Liver (tissue), 8 donors: ENCODE measurements at regions not wholly inside any gene's neighbourhood (a gene's known extent, or its start where the extent isn't known, plus 50 kb on each side); places are given as distances from the start of the nearest gene placed in this dataset.

Experiments
- DNase-seq: peaks from one replicate; pipeline ENCODE4 v3.0.0-alpha.2; 2017; ENCODE audit warnings: low spot score
- H3K27ac ChIP-seq, 2 donors: one replicate each; pipeline ENCODE4 v1.7.0; 2013; ENCODE audit warnings: inconsistent platforms in 2 of 2, low read length in 2 of 2, control low read depth in 1 of 2, low read depth in 1 of 2, mild to moderate bottlenecking in 1 of 2
- H3K27me3 ChIP-seq, 4 donors: one replicate each; pipeline versions ENCODE4 v1.6.1 to v1.7.0; 2013; ENCODE audit warnings: low read length in 3 of 4, inconsistent platforms in 1 of 4, mild to moderate bottlenecking in 1 of 4, moderate library complexity in 1 of 4; ENCODE audit not compliant: control insufficient read depth in 4 of 4, insufficient read depth in 4 of 4
- H3K36me3 ChIP-seq, 4 donors: one replicate each; pipeline versions ENCODE4 v1.6.1 to v1.7.0; 2013; ENCODE audit warnings: low read length in 3 of 4, mild to moderate bottlenecking in 3 of 4, low read depth in 1 of 4, moderate library complexity in 1 of 4; ENCODE audit not compliant: control insufficient read depth in 4 of 4, insufficient read depth in 3 of 4
- H3K4me1 ChIP-seq, 4 donors: one replicate each; pipeline versions ENCODE4 v1.6.1 to v1.7.0; 2013; ENCODE audit warnings: low read length in 3 of 4, mild to moderate bottlenecking in 3 of 4, moderate library complexity in 1 of 4; ENCODE audit not compliant: control insufficient read depth in 4 of 4, insufficient read depth in 4 of 4
- H3K4me3 ChIP-seq, 3 donors: one replicate each; pipeline versions ENCODE4 v1.6.1 to v1.7.0; 2013; ENCODE audit warnings: low read length in 3 of 3, control low read depth in 1 of 3, low read depth in 1 of 3, mild to moderate bottlenecking in 1 of 3
- H3K9ac ChIP-seq, 2 donors: one replicate each; pipeline ENCODE4 v1.7.0; 2013; ENCODE audit warnings: low read length in 2 of 2, mild to moderate bottlenecking in 2 of 2, moderate library complexity in 2 of 2, control low read depth in 1 of 2, low read depth in 1 of 2
- H3K9me3 ChIP-seq, 4 donors: one replicate each; pipeline versions ENCODE4 v1.6.1 to v1.7.0; 2013; ENCODE audit warnings: low read length in 3 of 4; ENCODE audit not compliant: control insufficient read depth in 4 of 4
- EGR1 ChIP-seq, 2 donors: IDR thresholded peaks; 2 replicates each; pipeline ENCODE4 v1.6.1; 2016 to 2018; ENCODE audit warnings: antibody characterized with exemption in 2 of 2, low read depth in 2 of 2
- FOXA1 ChIP-seq: IDR thresholded peaks from 2 replicates; pipeline ENCODE4 v1.6.1; 2016; ENCODE audit warnings: antibody characterized with exemption
- FOXA2 ChIP-seq: IDR thresholded peaks from 2 replicates; pipeline ENCODE4 v1.6.1; 2016; ENCODE audit warnings: antibody characterized with exemption
- GABPA ChIP-seq, 2 donors: IDR thresholded peaks in 1 of 2; conservative IDR thresholded peaks in 1 of 2; 2 replicates each; pipeline ENCODE4 v1.6.1; 2016; ENCODE audit warnings: antibody characterized with exemption in 2 of 2, mild to moderate bottlenecking in 1 of 2, moderate library complexity in 1 of 2
- HNF4A ChIP-seq, 2 donors: conservative IDR thresholded peaks; 2 replicates each; pipeline ENCODE4 v1.6.1; 2016; ENCODE audit warnings: antibody characterized with exemption in 2 of 2, mild to moderate bottlenecking in 2 of 2
- HNF4G ChIP-seq: IDR thresholded peaks from 2 replicates; pipeline ENCODE4 v1.6.1; 2016; ENCODE audit warnings: antibody characterized with exemption
- JUND ChIP-seq, 2 donors: IDR thresholded peaks; 2 replicates each; pipeline ENCODE4 v1.6.1; 2016; ENCODE audit warnings: antibody characterized with exemption in 2 of 2
- NR2F2 ChIP-seq: IDR thresholded peaks from 2 replicates; pipeline ENCODE4 v1.6.1; 2016; ENCODE audit warnings: antibody characterized with exemption
- RXRA ChIP-seq, 2 donors: IDR thresholded peaks; 2 replicates each; pipeline ENCODE4 v1.6.1; 2017 to 2018; ENCODE audit warnings: antibody characterized with exemption in 2 of 2, mild to moderate bottlenecking in 1 of 2
- SP1 ChIP-seq: IDR thresholded peaks from 2 replicates; pipeline ENCODE4 v1.6.1; 2018; ENCODE audit warnings: antibody characterized with exemption, mild to moderate bottlenecking
- TAF1 ChIP-seq: conservative IDR thresholded peaks from 2 replicates; pipeline ENCODE4 v1.6.1; 2016; ENCODE audit warnings: antibody characterized with exemption, mild to moderate bottlenecking
- YY1 ChIP-seq: IDR thresholded peaks from 2 replicates; pipeline ENCODE4 v1.6.1; 2016; ENCODE audit warnings: antibody characterized with exemption, mild to moderate bottlenecking
- WGBS: extraction: QIAGEN DNeasy Blood & Tissue Kit; methylation state at CpG from one replicate; pipeline ENCODE4 v1.1.7; 2013; 5-methylcytosine and 5-hydroxymethylcytosine counted together
- TF ChIP-seq, protein P1 (sequence below): IDR thresholded peaks from 2 replicates; pipeline ENCODE4 v1.6.1; 2016; ENCODE audit warnings: antibody characterized with exemption, mild to moderate bottlenecking
- TF ChIP-seq, protein P2 (sequence below): IDR thresholded peaks from 2 replicates; pipeline ENCODE4 v1.6.1; 2016; ENCODE audit warnings: antibody characterized with exemption
- TF ChIP-seq, protein P3 (sequence below): fragments of 150-350 bp; IDR thresholded peaks from 2 replicates; pipeline ENCODE4 v1.5.1; 2017; ENCODE audit warnings: improper control_type of control experiment, low read depth, low read length; ENCODE audit not compliant: missing input control
- TF ChIP-seq, protein P4 (sequence below): IDR thresholded peaks from 2 replicates; pipeline ENCODE4 v1.6.1; 2016; ENCODE audit warnings: antibody characterized with exemption
- donor health status: healthy.
- donor health status: healthy.
- donor health status: healthy.
- donor health status: healthy.
- donor health status: healthy.

DNA sequence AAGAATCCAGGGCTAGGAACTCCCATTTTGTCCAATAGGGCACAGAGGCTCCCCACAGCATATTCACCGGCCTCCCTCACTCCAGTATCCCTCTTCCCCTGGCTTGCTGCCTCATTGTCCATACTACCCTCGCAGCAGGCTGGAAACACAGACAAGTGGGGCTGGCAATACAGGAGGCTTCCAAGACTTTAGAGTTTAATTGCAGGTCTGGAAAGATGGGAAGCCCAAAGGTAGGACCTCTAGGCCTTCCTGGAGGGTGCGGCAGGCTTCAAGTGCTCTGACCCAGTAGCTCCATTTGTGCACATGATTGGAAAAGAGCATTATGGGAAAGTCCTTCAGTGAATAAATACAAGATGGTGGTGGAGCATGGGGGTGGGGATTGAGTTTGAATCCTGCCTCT, 166.7 kb downstream of the EVX1 start:
- H3K27ac ChIP-seq = no peak overlapping the region
- no peaks in the 10 kb centered on the region for H3K36me3 ChIP-seq
- H3K4me3 ChIP-seq = no peak overlapping the region
- TF ChIP-seq JUND (IDR thresholded peaks at IDR 0.05) (no peak), EGR1 (IDR thresholded peaks at IDR 0.05; ENCODE audit: low read depth in 2 of 2) (no peak), HNF4G (no peak), SP1 (no peak), NR2F2 (no peak), FOXA1 (no peak), HNF4A (conservative IDR thresholded peaks at IDR 0.05) (no peak), FOXA2 (no peak)
- TF ChIP-seq, protein P1, sequence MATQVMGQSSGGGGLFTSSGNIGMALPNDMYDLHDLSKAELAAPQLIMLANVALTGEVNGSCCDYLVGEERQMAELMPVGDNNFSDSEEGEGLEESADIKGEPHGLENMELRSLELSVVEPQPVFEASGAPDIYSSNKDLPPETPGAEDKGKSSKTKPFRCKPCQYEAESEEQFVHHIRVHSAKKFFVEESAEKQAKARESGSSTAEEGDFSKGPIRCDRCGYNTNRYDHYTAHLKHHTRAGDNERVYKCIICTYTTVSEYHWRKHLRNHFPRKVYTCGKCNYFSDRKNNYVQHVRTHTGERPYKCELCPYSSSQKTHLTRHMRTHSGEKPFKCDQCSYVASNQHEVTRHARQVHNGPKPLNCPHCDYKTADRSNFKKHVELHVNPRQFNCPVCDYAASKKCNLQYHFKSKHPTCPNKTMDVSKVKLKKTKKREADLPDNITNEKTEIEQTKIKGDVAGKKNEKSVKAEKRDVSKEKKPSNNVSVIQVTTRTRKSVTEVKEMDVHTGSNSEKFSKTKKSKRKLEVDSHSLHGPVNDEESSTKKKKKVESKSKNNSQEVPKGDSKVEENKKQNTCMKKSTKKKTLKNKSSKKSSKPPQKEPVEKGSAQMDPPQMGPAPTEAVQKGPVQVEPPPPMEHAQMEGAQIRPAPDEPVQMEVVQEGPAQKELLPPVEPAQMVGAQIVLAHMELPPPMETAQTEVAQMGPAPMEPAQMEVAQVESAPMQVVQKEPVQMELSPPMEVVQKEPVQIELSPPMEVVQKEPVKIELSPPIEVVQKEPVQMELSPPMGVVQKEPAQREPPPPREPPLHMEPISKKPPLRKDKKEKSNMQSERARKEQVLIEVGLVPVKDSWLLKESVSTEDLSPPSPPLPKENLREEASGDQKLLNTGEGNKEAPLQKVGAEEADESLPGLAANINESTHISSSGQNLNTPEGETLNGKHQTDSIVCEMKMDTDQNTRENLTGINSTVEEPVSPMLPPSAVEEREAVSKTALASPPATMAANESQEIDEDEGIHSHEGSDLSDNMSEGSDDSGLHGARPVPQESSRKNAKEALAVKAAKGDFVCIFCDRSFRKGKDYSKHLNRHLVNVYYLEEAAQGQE = no peak
- TF ChIP-seq, protein P2, sequence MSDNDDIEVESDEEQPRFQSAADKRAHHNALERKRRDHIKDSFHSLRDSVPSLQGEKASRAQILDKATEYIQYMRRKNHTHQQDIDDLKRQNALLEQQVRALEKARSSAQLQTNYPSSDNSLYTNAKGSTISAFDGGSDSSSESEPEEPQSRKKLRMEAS = no peak
- WGBS = 97% methylated on average over 3 of the region's 3 CpGs
- no peaks in the 10 kb centered on the region for H3K27me3 ChIP-seq
- no peaks in the 10 kb centered on the region for H3K9me3 ChIP-seq
- no peak for DNase-seq
- no peaks in the 10 kb centered on the region for H3K4me1 ChIP-seq
- H3K9ac ChIP-seq = no peak overlapping the region

DNA sequence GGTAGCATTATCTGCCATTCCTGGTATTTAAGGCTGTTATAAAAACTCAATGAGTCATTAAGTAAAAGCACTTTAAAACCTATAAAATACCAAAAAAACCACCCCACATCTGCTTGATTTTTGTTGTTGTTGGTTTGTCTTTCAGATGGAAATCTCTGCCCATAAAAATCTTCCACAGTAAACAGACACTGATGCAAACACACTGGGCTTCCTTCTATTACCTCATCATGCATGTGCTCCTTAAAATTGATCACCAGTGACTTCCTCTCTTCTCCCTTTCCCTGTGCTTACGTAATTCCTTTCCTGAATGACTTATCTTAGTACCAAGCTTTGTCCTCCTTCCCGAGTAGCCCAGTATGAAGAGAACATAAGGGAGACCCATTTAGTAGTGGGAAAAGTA, 167.2 kb downstream of the EVX1 start:
- Histone ChIP-seq H3K4me3 (no peak overlapping the region), H3K9me3 (no peaks in the 10 kb centered on the region), H3K27me3 (no peaks in the 10 kb centered on the region), H3K9ac (no peak overlapping the region), H3K4me1 (no peaks in the 10 kb centered on the region), H3K36me3 (no peaks in the 10 kb centered on the region), H3K27ac (no peak overlapping the region)
- DNase-seq = no peak
- TF ChIP-seq EGR1 (IDR thresholded peaks at IDR 0.05; ENCODE audit: low read depth in 2 of 2) = no peak
- 72% methylated on average over 2 of the region's 2 CpGs for WGBS

DNA sequence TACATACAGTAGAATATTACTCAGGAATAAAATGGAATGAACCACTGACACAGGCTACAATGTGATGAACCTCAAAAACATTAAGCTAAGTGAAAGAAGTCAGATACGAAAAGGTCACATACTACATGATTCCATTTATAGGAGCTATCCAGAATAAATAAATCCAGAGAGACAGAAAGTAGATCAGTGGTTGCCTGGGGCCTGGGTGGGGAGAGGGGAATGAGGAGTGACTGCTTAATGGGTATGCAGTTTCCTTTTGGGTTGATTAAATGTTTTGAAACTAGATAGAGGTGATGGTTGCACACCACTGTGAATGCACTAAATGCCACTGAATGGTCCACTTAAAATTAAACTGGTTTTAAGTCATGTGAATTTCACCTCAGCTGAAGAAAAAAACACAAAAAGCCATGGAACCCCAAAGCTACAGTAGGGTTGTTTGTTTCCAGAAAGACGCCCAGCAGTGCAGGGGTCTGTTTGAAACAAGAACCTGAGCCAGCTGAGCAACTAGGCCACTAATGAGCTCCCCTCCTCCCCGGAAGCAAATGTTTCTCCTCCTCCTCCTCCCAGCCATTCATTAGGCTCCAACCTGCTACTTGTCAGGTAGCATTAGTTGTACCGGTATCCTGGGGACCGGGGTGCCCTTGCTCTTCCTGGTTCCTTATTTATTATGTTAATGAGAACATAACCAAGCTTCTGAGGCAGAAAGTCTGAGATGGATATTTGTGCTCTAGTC, 168.4 kb downstream of the EVX1 start:
- no peak for DNase-seq
- H3K4me1 ChIP-seq = no peaks in the 10 kb centered on the region
- no peak overlapping the region for H3K9ac ChIP-seq
- H3K4me3 ChIP-seq = no peak overlapping the region
- no peaks in the 10 kb centered on the region for H3K9me3 ChIP-seq
- no peak overlapping the region for H3K27ac ChIP-seq
- no peaks in the 10 kb centered on the region for H3K36me3 ChIP-seq
- TF ChIP-seq, protein P3, sequence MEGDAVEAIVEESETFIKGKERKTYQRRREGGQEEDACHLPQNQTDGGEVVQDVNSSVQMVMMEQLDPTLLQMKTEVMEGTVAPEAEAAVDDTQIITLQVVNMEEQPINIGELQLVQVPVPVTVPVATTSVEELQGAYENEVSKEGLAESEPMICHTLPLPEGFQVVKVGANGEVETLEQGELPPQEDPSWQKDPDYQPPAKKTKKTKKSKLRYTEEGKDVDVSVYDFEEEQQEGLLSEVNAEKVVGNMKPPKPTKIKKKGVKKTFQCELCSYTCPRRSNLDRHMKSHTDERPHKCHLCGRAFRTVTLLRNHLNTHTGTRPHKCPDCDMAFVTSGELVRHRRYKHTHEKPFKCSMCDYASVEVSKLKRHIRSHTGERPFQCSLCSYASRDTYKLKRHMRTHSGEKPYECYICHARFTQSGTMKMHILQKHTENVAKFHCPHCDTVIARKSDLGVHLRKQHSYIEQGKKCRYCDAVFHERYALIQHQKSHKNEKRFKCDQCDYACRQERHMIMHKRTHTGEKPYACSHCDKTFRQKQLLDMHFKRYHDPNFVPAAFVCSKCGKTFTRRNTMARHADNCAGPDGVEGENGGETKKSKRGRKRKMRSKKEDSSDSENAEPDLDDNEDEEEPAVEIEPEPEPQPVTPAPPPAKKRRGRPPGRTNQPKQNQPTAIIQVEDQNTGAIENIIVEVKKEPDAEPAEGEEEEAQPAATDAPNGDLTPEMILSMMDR = no peak
- TF ChIP-seq, protein P4, sequence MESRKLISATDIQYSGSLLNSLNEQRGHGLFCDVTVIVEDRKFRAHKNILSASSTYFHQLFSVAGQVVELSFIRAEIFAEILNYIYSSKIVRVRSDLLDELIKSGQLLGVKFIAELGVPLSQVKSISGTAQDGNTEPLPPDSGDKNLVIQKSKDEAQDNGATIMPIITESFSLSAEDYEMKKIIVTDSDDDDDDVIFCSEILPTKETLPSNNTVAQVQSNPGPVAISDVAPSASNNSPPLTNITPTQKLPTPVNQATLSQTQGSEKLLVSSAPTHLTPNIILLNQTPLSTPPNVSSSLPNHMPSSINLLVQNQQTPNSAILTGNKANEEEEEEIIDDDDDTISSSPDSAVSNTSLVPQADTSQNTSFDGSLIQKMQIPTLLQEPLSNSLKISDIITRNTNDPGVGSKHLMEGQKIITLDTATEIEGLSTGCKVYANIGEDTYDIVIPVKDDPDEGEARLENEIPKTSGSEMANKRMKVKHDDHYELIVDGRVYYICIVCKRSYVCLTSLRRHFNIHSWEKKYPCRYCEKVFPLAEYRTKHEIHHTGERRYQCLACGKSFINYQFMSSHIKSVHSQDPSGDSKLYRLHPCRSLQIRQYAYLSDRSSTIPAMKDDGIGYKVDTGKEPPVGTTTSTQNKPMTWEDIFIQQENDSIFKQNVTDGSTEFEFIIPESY = no peak
- TF ChIP-seq, protein P2 = no peak
- TF ChIP-seq RXRA (IDR thresholded peaks at IDR 0.05) = no peak
- TF ChIP-seq, protein P1 = no peak
- no peak for TF ChIP-seq TAF1
- no peak for TF ChIP-seq GABPA (IDR thresholded peaks at IDR 0.05 in 1 of 2, conservative IDR thresholded peaks at IDR 0.05 in 1 of 2)
- TF ChIP-seq YY1 = no peak
- 86% methylated on average over 5 of the region's 5 CpGs for WGBS
- H3K27me3 ChIP-seq = no peaks in the 10 kb centered on the region
